HepG2 (cell line): ENCODE measurements at regions not wholly inside any gene's neighbourhood (a gene's known extent, or its start where the extent isn't known, plus 50 kb on each side); places are given as distances from the start of the nearest gene placed in this dataset.

Experiments used
- ATAC-seq: fragments of 200-7000 bp; cut with Tn5 transposase; 3 replicates; pipeline ENCODE4 v1.9.1; 2020; ENCODE audit warnings: mild to moderate bottlenecking, moderate library complexity
- BruUV-seq: library from RNA; stranded (reverse); fragments of 400-500 nt; replicated peaks from 2 replicates; lab custom pipeline; 2021; lab: Mats Ljungman, UMichigan
- CTCF ChIA-PET: fragments of 300-600 bp; formaldehyde crosslinking; extraction: SDS; loops from one replicate; lab custom pipeline; 2021; ENCODE audit warnings: low total read pairs, inconsistent platforms, low intra/inter-chr PET ratio; lab: Yijun Ruan, JAX
- POLR2A ChIA-PET: fragments of 350-600 bp; sonication (Branson Sonifier 250); formaldehyde crosslinking; loops from one replicate; lab custom pipeline; 2020; ENCODE audit warnings: antibody characterized with exemption, inconsistent platforms; lab: Yijun Ruan, JAX
- DNase-seq: peaks from one replicate; pipeline ENCODE4 v3.0.0-alpha.2; 2015; ENCODE audit warnings: low spot score
- FAIRE-seq: peaks from 3 replicates; lab custom pipeline; 2011; peaks lifted over from hg19 to GRCh38; lab: Jason Lieb, UNC
- H2AFZ ChIP-seq: one replicate; pipeline ENCODE4 v1.6.1; 2011; ENCODE audit warnings: low read length, inconsistent platforms
- H3K27ac ChIP-seq: fragments of 300-600 bp; 3 replicates; pipeline ENCODE4 v1.8.0; 2011; ENCODE audit warnings: mixed run types, mild to moderate bottlenecking, mixed read lengths, low read length, inconsistent platforms; ENCODE audit not compliant: insufficient read depth; ENCODE audit errors: extremely low read length
- H3K27me3 ChIP-seq, 2 experiments: fragments of 200-600 bp in 1 of 2; 2 replicates in 1 of 2; 3 replicates in 1 of 2; pipeline versions ENCODE4 v1.6.0 to v1.8.0; 2011; ENCODE audit warnings: low read length in 2 of 2, mild to moderate bottlenecking in 2 of 2, moderate library complexity in 2 of 2, inconsistent platforms in 1 of 2; ENCODE audit not compliant: insufficient read depth in 2 of 2, control insufficient read depth in 1 of 2
- H3K36me3 ChIP-seq, 2 experiments: fragments of 200-600 bp in 1 of 2; replicated peaks in 1 of 2; 2 replicates in 1 of 2; 3 replicates in 1 of 2; pipeline versions ENCODE4 v1.5.1 to v1.8.0; 2011; ENCODE audit warnings: low read length in 2 of 2, inconsistent platforms in 1 of 2; ENCODE audit not compliant: insufficient read depth in 2 of 2, control insufficient read depth in 1 of 2
- H3K4me1 ChIP-seq: 2 replicates; pipeline ENCODE4 v1.5.1; 2012; ENCODE audit warnings: low read length, inconsistent platforms; ENCODE audit not compliant: insufficient read depth
- H3K4me2 ChIP-seq: 2 replicates; pipeline ENCODE4 v1.6.0; 2011; ENCODE audit warnings: low read depth, low read length, inconsistent platforms
- H3K4me3 ChIP-seq, 3 experiments: fragments of 200-600 bp in 1 of 3; sonication (generic), shearing (Covaris generic) in 1 of 3; replicated peaks in 1 of 3; 2 replicates each; pipeline ENCODE4 v1.5.1; 2011 to 2016; ENCODE audit warnings: low read length in 3 of 3, inconsistent platforms in 2 of 3, low read depth in 2 of 3, mild to moderate bottlenecking in 2 of 3, control low read depth in 1 of 3, mixed read lengths in 1 of 3; ENCODE audit not compliant: insufficient read depth in 1 of 3
- H3K79me2 ChIP-seq: one replicate; pipeline ENCODE4 v1.6.1; 2011; ENCODE audit warnings: low read length, inconsistent platforms; ENCODE audit not compliant: insufficient read depth
- H3K9ac ChIP-seq: 2 replicates; pipeline ENCODE4 v1.6.0; 2011; ENCODE audit warnings: mild to moderate bottlenecking, low read depth, low read length, inconsistent platforms; ENCODE audit not compliant: insufficient read depth
- H3K9me3 ChIP-seq: 2 replicates; pipeline ENCODE4 v1.5.1; 2012; ENCODE audit warnings: mild to moderate bottlenecking, low read length
- H4K20me1 ChIP-seq: 2 replicates; pipeline ENCODE4 v1.6.0; 2011; ENCODE audit warnings: inconsistent platforms, mild to moderate bottlenecking, low read length, moderate library complexity; ENCODE audit not compliant: insufficient read depth
- KLF9 ChIP-seq: IDR thresholded peaks from 2 replicates; pipeline ENCODE4 v1.6.1; 2016; ENCODE audit warnings: low read depth
- PATZ1 ChIP-seq: sonication (generic); formaldehyde crosslinking; IDR thresholded peaks from 2 replicates; pipeline ENCODE4 v1.4.0; 2020; ENCODE audit warnings: missing genetic modification reagents
- WGBS: methylation state at CpG from one replicate; pipeline ENCODE4 v1.1.6; 2017; ENCODE audit warnings: low lambda C conversion rate; 5-methylcytosine and 5-hydroxymethylcytosine counted together
- in situ Hi-C: cut with HindIII; loops from 2 replicates; pipeline ENCODE4 v1.10.0; 2017; ENCODE audit warnings: low pct_unique_long_range_greater_than_20kb; ENCODE audit not compliant: extremely low pct_ligation_motif_present
- intact Hi-C: fragments of 100-400 bp; cut with micrococcal nuclease; formaldehyde crosslinking; loops from one replicate; pipeline ENCODE4 v1.10.0; 2022; ENCODE audit not compliant: unreplicated experiment
- TF ChIP-seq, protein P1 (sequence below): sonication (generic); formaldehyde crosslinking; IDR thresholded peaks from 2 replicates; pipeline ENCODE4 v1.4.0; 2020; ENCODE audit warnings: missing genetic modification reagents, borderline replicate concordance

- H3K27ac ChIP-seq: no peak overlapping the region
- H3K9me3 ChIP-seq: no peaks in the 10 kb centered on the region
- no peak overlapping the region for H2AFZ ChIP-seq
- CTCF ChIA-PET: no interaction called here
- TF ChIP-seq, protein P1, sequence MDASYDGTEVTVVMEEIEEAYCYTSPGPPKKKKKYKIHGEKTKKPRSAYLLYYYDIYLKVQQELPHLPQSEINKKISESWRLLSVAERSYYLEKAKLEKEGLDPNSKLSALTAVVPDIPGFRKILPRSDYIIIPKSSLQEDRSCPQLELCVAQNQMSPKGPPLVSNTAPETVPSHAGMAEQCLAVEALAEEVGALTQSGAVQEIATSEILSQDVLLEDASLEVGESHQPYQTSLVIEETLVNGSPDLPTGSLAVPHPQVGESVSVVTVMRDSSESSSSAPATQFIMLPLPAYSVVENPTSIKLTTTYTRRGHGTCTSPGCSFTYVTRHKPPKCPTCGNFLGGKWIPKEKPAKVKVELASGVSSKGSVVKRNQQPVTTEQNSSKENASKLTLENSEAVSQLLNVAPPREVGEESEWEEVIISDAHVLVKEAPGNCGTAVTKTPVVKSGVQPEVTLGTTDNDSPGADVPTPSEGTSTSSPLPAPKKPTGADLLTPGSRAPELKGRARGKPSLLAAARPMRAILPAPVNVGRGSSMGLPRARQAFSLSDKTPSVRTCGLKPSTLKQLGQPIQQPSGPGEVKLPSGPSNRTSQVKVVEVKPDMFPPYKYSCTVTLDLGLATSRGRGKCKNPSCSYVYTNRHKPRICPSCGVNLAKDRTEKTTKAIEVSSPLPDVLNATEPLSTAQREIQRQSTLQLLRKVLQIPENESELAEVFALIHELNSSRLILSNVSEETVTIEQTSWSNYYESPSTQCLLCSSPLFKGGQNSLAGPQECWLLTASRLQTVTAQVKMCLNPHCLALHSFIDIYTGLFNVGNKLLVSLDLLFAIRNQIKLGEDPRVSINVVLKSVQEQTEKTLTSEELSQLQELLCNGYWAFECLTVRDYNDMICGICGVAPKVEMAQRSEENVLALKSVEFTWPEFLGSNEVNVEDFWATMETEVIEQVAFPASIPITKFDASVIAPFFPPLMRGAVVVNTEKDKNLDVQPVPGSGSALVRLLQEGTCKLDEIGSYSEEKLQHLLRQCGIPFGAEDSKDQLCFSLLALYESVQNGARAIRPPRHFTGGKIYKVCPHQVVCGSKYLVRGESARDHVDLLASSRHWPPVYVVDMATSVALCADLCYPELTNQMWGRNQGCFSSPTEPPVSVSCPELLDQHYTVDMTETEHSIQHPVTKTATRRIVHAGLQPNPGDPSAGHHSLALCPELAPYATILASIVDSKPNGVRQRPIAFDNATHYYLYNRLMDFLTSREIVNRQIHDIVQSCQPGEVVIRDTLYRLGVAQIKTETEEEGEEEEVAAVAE (CRISPR knock-in tag): peak; percentile 91
- 0 out of 2 replicates have a peak, but pooled peaks have one; percentile 13 for TF ChIP-seq PATZ1 (CRISPR knock-in tag)
- TF ChIP-seq KLF9 (CRISPR knock-in tag): no peak
- TF ChIP-seq, all 625 proteins: peak for 2
- in situ Hi-C loops: no loop called here
- 88% methylated on average over 1 of the region's 1 CpG for WGBS
- Histone ChIP-seq H3K4me3 (no peak overlapping the region), H3K4me2 (no peak overlapping the region), H4K20me1 (no peaks in the 10 kb centered on the region), H3K79me2 (no peaks in the 10 kb centered on the region), H3K4me1 (no peaks in the 10 kb centered on the region), H3K9ac (no peak overlapping the region), H3K27me3 (no peaks in the 10 kb centered on the region), H3K36me3 (no peaks in the 10 kb centered on the region)
- ATAC-seq (peak; percentile 53), FAIRE-seq (no peak), DNase-seq (no peak)
- POLR2A ChIA-PET: interaction anchor here (1.3 kb wide), 1 partner anchor 14 kb away, joined by 4 read pairs; no protein-coding TSS in a partner anchor
- intact Hi-C loops: no loop called here
- BruUV-seq: no TSS peak
Measured at GRCh38 chr4:124515591-124515990, 196.9 kb downstream of the ANKRD50 start.
